ENCODE measurements at regions not wholly inside any gene's neighbourhood (a gene's known extent, or its start where the extent isn't known, plus 50 kb on each side); places are given as distances from the start of the nearest gene placed in this dataset.

DNA sequence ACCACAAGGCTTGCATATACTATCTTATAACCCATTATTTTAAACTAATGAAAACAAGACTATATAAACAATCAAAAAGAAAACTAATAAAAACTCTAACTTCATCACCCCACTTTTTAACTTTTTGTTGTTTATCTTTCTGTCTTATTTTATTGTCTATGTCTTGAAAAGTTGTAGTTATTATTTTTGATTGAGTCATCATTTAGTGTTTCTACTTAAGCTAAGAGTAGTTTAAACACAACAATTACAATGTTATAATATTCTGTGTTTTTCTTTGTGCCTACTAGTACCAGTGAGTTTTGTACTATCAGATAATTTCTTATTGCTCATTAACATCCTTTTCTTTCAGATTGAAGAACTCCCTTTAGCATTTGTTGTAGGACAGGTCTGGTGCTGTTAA is 318.7 kb upstream of the ATP5MC3 start:
- H3K27ac ChIP-seq (replicated peaks) = no peak overlapping the region
- no peak overlapping the region for H3K4me3 ChIP-seq (replicated peaks; ENCODE audit: insufficient read depth, low read length)
- no peak for DNase-seq (ENCODE audit: low read depth in 1 of 2, low spot score in 1 of 2)
- H3K27me3 ChIP-seq (ENCODE audit: insufficient read depth, poor library complexity, severe bottlenecking) = no peaks in the 10 kb centered on the region
- TF ChIP-seq POLR2AphosphoS5 (IDR thresholded peaks at IDR 0.05; ENCODE audit: low read depth) (no peak), GABPA (IDR thresholded peaks at IDR 0.05; ENCODE audit: low read depth) (no peak), SPI1 (IDR thresholded peaks at IDR 0.05; ENCODE audit: borderline replicate concordance, low read depth) (no peak)
- TF ChIP-seq, protein P1, sequence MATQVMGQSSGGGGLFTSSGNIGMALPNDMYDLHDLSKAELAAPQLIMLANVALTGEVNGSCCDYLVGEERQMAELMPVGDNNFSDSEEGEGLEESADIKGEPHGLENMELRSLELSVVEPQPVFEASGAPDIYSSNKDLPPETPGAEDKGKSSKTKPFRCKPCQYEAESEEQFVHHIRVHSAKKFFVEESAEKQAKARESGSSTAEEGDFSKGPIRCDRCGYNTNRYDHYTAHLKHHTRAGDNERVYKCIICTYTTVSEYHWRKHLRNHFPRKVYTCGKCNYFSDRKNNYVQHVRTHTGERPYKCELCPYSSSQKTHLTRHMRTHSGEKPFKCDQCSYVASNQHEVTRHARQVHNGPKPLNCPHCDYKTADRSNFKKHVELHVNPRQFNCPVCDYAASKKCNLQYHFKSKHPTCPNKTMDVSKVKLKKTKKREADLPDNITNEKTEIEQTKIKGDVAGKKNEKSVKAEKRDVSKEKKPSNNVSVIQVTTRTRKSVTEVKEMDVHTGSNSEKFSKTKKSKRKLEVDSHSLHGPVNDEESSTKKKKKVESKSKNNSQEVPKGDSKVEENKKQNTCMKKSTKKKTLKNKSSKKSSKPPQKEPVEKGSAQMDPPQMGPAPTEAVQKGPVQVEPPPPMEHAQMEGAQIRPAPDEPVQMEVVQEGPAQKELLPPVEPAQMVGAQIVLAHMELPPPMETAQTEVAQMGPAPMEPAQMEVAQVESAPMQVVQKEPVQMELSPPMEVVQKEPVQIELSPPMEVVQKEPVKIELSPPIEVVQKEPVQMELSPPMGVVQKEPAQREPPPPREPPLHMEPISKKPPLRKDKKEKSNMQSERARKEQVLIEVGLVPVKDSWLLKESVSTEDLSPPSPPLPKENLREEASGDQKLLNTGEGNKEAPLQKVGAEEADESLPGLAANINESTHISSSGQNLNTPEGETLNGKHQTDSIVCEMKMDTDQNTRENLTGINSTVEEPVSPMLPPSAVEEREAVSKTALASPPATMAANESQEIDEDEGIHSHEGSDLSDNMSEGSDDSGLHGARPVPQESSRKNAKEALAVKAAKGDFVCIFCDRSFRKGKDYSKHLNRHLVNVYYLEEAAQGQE (IDR thresholded peaks at IDR 0.05; ENCODE audit: insufficient replicate concordance, low read depth) = no peak
- TF ChIP-seq, protein P2, sequence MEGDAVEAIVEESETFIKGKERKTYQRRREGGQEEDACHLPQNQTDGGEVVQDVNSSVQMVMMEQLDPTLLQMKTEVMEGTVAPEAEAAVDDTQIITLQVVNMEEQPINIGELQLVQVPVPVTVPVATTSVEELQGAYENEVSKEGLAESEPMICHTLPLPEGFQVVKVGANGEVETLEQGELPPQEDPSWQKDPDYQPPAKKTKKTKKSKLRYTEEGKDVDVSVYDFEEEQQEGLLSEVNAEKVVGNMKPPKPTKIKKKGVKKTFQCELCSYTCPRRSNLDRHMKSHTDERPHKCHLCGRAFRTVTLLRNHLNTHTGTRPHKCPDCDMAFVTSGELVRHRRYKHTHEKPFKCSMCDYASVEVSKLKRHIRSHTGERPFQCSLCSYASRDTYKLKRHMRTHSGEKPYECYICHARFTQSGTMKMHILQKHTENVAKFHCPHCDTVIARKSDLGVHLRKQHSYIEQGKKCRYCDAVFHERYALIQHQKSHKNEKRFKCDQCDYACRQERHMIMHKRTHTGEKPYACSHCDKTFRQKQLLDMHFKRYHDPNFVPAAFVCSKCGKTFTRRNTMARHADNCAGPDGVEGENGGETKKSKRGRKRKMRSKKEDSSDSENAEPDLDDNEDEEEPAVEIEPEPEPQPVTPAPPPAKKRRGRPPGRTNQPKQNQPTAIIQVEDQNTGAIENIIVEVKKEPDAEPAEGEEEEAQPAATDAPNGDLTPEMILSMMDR (IDR thresholded peaks at IDR 0.05; ENCODE audit: insufficient read depth, low read length) = no peak

DNA sequence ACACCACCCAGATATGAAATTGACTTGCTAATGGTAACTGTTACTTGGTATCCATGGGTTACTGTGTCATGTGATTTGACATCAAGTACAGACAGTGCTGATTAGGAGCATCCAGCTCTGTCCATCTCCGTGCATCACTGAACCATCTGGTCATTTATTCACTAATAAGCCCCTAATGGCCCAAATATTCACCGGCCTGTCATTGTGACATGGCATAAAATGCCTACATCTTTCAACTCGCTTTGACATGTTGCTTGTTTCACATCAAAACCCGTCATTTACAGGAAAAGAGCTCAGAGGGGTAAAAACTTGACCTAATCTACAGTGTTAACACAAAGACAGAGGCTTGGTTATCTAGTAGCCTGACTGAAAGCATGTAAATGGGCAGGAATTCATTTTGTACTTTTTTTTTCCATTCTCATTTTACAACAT is 308.9 kb upstream of the ATP5MC3 start:
- no peak for DNase-seq (ENCODE audit: low read depth in 1 of 2, low spot score in 1 of 2)
- no peaks in the 10 kb centered on the region for H3K27me3 ChIP-seq (ENCODE audit: insufficient read depth, poor library complexity, severe bottlenecking)
- TF ChIP-seq GABPA (IDR thresholded peaks at IDR 0.05; ENCODE audit: low read depth) (no peak), POLR2AphosphoS5 (IDR thresholded peaks at IDR 0.05; ENCODE audit: low read depth) (no peak), SPI1 (IDR thresholded peaks at IDR 0.05; ENCODE audit: borderline replicate concordance, low read depth) (no peak)
- TF ChIP-seq, protein P1 (IDR thresholded peaks at IDR 0.05; ENCODE audit: insufficient replicate concordance, low read depth) = no peak
- TF ChIP-seq, protein P2 (IDR thresholded peaks at IDR 0.05; ENCODE audit: insufficient read depth, low read length) = no peak
- H3K4me3 ChIP-seq (replicated peaks; ENCODE audit: insufficient read depth, low read length) = no peak overlapping the region
- no peak overlapping the region for H3K27ac ChIP-seq (replicated peaks)

DNA sequence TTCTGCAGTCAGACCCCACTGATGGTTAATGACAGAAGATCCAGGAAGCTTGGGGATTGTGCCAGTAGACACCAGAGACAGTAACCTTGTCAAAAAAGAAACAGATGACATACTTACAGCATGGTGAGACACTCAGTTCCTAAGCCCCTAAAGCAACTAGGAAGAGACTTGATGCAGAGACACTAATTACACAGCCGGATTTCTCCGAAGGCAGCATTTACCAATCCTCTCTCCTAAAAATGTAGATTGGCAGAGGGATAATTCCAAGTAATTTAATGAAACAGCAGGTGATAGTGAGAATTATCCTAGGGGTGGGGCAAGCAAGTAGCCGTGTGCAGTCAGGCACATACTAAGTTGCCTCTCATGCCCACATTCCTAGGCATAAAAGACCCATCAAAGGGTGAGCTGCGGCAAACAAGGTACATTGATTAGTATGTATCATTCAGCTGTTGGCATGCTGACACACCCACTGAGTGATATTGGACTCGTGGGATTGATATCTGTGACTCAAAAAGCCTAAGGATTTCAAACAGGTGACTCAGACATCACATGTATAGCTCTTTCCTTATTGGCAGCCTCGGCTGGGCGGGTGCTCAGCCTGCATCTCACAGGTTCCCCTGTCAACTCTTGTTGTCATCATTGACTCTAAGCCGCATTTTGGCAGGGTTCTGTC is 296.7 kb upstream of the ATP5MC3 start:
- TF ChIP-seq, protein P2 (IDR thresholded peaks at IDR 0.05; ENCODE audit: insufficient read depth, low read length) = no peak
- TF ChIP-seq POLR2AphosphoS5 (IDR thresholded peaks at IDR 0.05; ENCODE audit: low read depth) (no peak), GABPA (IDR thresholded peaks at IDR 0.05; ENCODE audit: low read depth) (no peak), SPI1 (IDR thresholded peaks at IDR 0.05; ENCODE audit: borderline replicate concordance, low read depth) (no peak)
- TF ChIP-seq, protein P1 (IDR thresholded peaks at IDR 0.05; ENCODE audit: insufficient replicate concordance, low read depth) = no peak
- no peak overlapping the region for H3K4me3 ChIP-seq (replicated peaks; ENCODE audit: insufficient read depth, low read length)
- peak overlapping the region; percentile 87; the same call in 1 of the 2 replicates for H3K27ac ChIP-seq (replicated peaks)
- DNase-seq (ENCODE audit: low read depth in 1 of 2, low spot score in 1 of 2) = no peak
- no peaks in the 10 kb centered on the region for H3K27me3 ChIP-seq (ENCODE audit: insufficient read depth, poor library complexity, severe bottlenecking)

Measured in HL-60 (cell line).